Middle frontal gyrus (tissue), 1 donor: ENCODE measurements at regions not wholly inside any gene's neighbourhood (a gene's known extent, or its start where the extent isn't known, plus 50 kb on each side); places are given as distances from the start of the nearest gene placed in this dataset.
"Not testable (repeated sequence)": the region's sequence is repeated elsewhere in the genome, so short reads cannot be mapped to it uniquely, and the experiment has no call there.

Experiments
- DNase-seq: peaks from one replicate; pipeline ENCODE4 v3.0.0-alpha.2; 2015; ENCODE audit warnings: low spot score; ENCODE audit errors: extremely low spot score

- DNase-seq = not testable (repeated sequence)
These were observed 78.7 kb upstream of the DRD5 start for GRCh38 chr4:9702696-9703095.

GRCh38 chr4:9703391-9703790 lies 78.0 kb upstream of the DRD5 start:
- no peak for DNase-seq

GRCh38 chr4:9704126-9704525 lies 77.3 kb upstream of the DRD5 start:
- not testable (repeated sequence) for DNase-seq

GRCh38 chr4:9704551-9705332 lies 76.7 kb upstream of the DRD5 start:
- no peak for DNase-seq

- DNase-seq = not testable (repeated sequence)
These were observed 74.2 kb upstream of the DRD5 start for GRCh38 chr4:9707281-9707680.

- DNase-seq = not testable (repeated sequence)
These were observed 73.5 kb upstream of the DRD5 start for GRCh38 chr4:9707936-9708335.

GRCh38 chr4:9709724-9710123 lies 71.7 kb upstream of the DRD5 start:
- no peak for DNase-seq

GRCh38 chr4:9715271-9715670 lies 66.2 kb upstream of the DRD5 start:
- DNase-seq = not testable (repeated sequence)

- no peak for DNase-seq
These were observed 65.3 kb upstream of the DRD5 start for GRCh38 chr4:9716093-9716492.

GRCh38 chr4:9718246-9718939 lies 63.0 kb upstream of the DRD5 start:
- not testable (repeated sequence) for DNase-seq

- not testable (repeated sequence) for DNase-seq
These were observed 59.3 kb upstream of the DRD5 start for GRCh38 chr4:9722131-9722530.
